ENCODE measurements at regions not wholly inside any gene's neighbourhood (a gene's known extent, or its start where the extent isn't known, plus 50 kb on each side); places are given as distances from the start of the nearest gene placed in this dataset.

- TF ChIP-seq E2F6 (IDR thresholded peaks at IDR 0.05), result no peak
- peak; percentile 25; the same call in 1 of the 2 replicates for TF ChIP-seq MAFK (IDR thresholded peaks at IDR 0.05; ENCODE audit: low read depth, low read length)
- H3K79me2 ChIP-seq (ENCODE audit: control insufficient read depth in 1 of 2, insufficient read depth in 2 of 2, low read length in 2 of 2), result no peaks in the 10 kb centered on the region
- H3K23me2 ChIP-seq (ENCODE audit: low read depth, low read length), result no peaks in the 10 kb centered on the region
- no peak overlapping the region for H2AK5ac ChIP-seq (ENCODE audit: low read depth, low read length)
- H3K4me2 ChIP-seq (ENCODE audit: insufficient read depth in 1 of 2, low read depth in 2 of 2, low read length in 2 of 2), result no peak overlapping the region
- H3K56ac ChIP-seq (replicated peaks; ENCODE audit: insufficient read length, low read depth, low read length), result no peak overlapping the region
- no peak for FAIRE-seq
- no peaks in the 10 kb centered on the region for H3K36me3 ChIP-seq (ENCODE audit: control insufficient read depth in 2 of 4, insufficient read depth in 4 of 4, low read length in 3 of 4)
- H3K23ac ChIP-seq (ENCODE audit: insufficient read length), result no peak overlapping the region
- H2AFZ ChIP-seq (ENCODE audit: low read length), result no peak overlapping the region
- no peak overlapping the region for H3K9ac ChIP-seq (replicated peaks in 1 of 4; ENCODE audit: extremely low read depth in 1 of 4, low read depth in 3 of 4, low read length in 3 of 4)
- DNase-seq (ENCODE audit: low read depth in 1 of 2, low spot score in 2 of 2), result no peak
- ChIA-PET POLR2A (ENCODE audit: partially characterized antibody) (interaction anchor here (1.8 kb wide), 1 partner anchor 72 kb away, joined by 5 read pairs; no protein-coding TSS in a partner anchor), CTCF (ENCODE audit: partially characterized antibody) (interaction anchor here (1.1 to 1.3 kb wide), 3 partner anchors 11 to 250 kb away, joined by 3 read pairs; no protein-coding TSS in a partner anchor)
- no peaks in the 10 kb centered on the region for H4K20me1 ChIP-seq (replicated peaks in 1 of 2; ENCODE audit: control insufficient read depth in 1 of 2, insufficient read depth in 2 of 2, low read length in 2 of 2)
- 96% methylated on average over 3 of the region's 4 CpGs; no CpG with 5 or more reads in 1 of the 2 experiments for WGBS, 2 experiments (ENCODE audit: extremely low coverage in 1 of 2, insufficient coverage in 1 of 2, insufficient read length in 1 of 2, insufficient replicate concordance in 2 of 2, low coverage in 1 of 2, low lambda C conversion rate in 2 of 2, missing lambda C conversion rate in 1 of 2)
- no peak overlapping the region for H2BK20ac ChIP-seq (ENCODE audit: low read length)
- no peak overlapping the region for H2BK120ac ChIP-seq (replicated peaks; ENCODE audit: low read depth, low read length)
- no peak overlapping the region for H3K14ac ChIP-seq (ENCODE audit: insufficient read length)
- no peak overlapping the region for H3K27ac ChIP-seq (ENCODE audit: low read depth, low read length)
- no peak overlapping the region for H3K4ac ChIP-seq (replicated peaks; ENCODE audit: insufficient read length, low read depth, low read length)
- H3K4me1 ChIP-seq (replicated peaks in 1 of 4; ENCODE audit: control insufficient read depth in 3 of 4, insufficient read depth in 4 of 4, low read length in 3 of 4), result no peaks in the 10 kb centered on the region
- H3K4me3 ChIP-seq (ENCODE audit: extremely low read depth in 1 of 4, insufficient read depth in 2 of 4, low read depth in 3 of 4, low read length in 4 of 4), result no peak overlapping the region
- H3K79me1 ChIP-seq (ENCODE audit: low read depth, low read length), result no peaks in the 10 kb centered on the region
- no peak overlapping the region for H4K5ac ChIP-seq (ENCODE audit: insufficient read length, low read depth, low read length)
- H2BK5ac ChIP-seq (ENCODE audit: low read depth, low read length), result no peak overlapping the region
- H3K18ac ChIP-seq (ENCODE audit: extremely low read depth, low read length), result no peak overlapping the region
- H4K91ac ChIP-seq (replicated peaks; ENCODE audit: insufficient read length, low read length), result no peak overlapping the region
- no peaks in the 10 kb centered on the region for H3K27me3 ChIP-seq (replicated peaks in 1 of 4; ENCODE audit: control insufficient read depth in 3 of 4, extremely low read depth in 1 of 4, insufficient read depth in 3 of 4, low read length in 3 of 4)
- no peaks in the 10 kb centered on the region for H3K9me3 ChIP-seq (ENCODE audit: insufficient read depth in 2 of 2, low read depth in 1 of 2, low read length in 1 of 2)
- H2BK15ac ChIP-seq (ENCODE audit: low read length), result no peak overlapping the region
- H4K8ac ChIP-seq (ENCODE audit: extremely low read depth, insufficient read depth, low read length), result no peak overlapping the region
- no peak overlapping the region for H2BK12ac ChIP-seq (ENCODE audit: low read depth, low read length)
Observed at GRCh38 chrX:137646472-137646871, 80.5 kb downstream of the ZIC3 start.
